Peyer's patch (tissue), 4 donors: ENCODE measurements at regions not wholly inside any gene's neighbourhood (a gene's known extent, or its start where the extent isn't known, plus 50 kb on each side); places are given as distances from the start of the nearest gene placed in this dataset.
"Not testable (repeated sequence)": the region's sequence is repeated elsewhere in the genome, so short reads cannot be mapped to it uniquely, and the experiment has no call there.

Experiments used
- DNase-seq, 3 donors: peaks; one replicate each; pipeline ENCODE4 v3.0.0-alpha.2; 2017 to 2019
- H3K27ac ChIP-seq, 4 donors: fragments of 200-600 bp; sonication (generic); one replicate each; pipeline ENCODE4 v1.5.1; 2016 to 2019
- H3K27me3 ChIP-seq, 2 donors: fragments of 200-600 bp; sonication (generic); one replicate each; pipeline ENCODE4 v1.5.1; 2019
- H3K36me3 ChIP-seq, 3 donors: fragments of 200-600 bp; sonication (generic); one replicate each; pipeline ENCODE4 v1.5.1; 2016 to 2019
- H3K4me1 ChIP-seq, 4 donors: fragments of 200-600 bp; sonication (generic); one replicate each; pipeline ENCODE4 v1.5.1; 2016 to 2019
- H3K4me3 ChIP-seq, 4 donors: fragments of 200-600 bp; sonication (generic); 1 replicate in 3 of 4; 2 replicates in 1 of 4; pipeline ENCODE4 v1.5.1; 2016 to 2019; ENCODE audit warnings: mild to moderate bottlenecking in 1 of 4
- H3K9me3 ChIP-seq, 4 donors: fragments of 200-600 bp; sonication (generic); one replicate each; pipeline ENCODE4 v1.5.1; 2016 to 2019; ENCODE audit warnings: mild to moderate bottlenecking in 1 of 4
- CTCF ChIP-seq, 6 experiments: fragments of 450-650 bp in 4 of 6; fragments of 200-600 bp in 2 of 6; sonication (generic) in 1 of 6; IDR thresholded peaks; one replicate each; pipeline ENCODE4 v1.5.1; 2017 to 2019; ENCODE audit warnings: antibody characterized with exemption in 6 of 6, mild to moderate bottlenecking in 3 of 6, moderate library complexity in 1 of 6
- POLR2A ChIP-seq, 2 donors: fragments of 450-650 bp; IDR thresholded peaks; one replicate each; pipeline ENCODE4 v1.5.1; 2017; ENCODE audit warnings: antibody characterized with exemption in 2 of 2, mild to moderate bottlenecking in 2 of 2, moderate library complexity in 2 of 2

GRCh38 chr13:38228322-38228721 lies 121.3 kb upstream of the UFM1 start:
- no peak for TF ChIP-seq POLR2A (IDR thresholded peaks at IDR 0.05)
- TF ChIP-seq CTCF (IDR thresholded peaks at IDR 0.05) = no peak
- H3K4me1 ChIP-seq = no peaks in the 10 kb centered on the region
- no peak for DNase-seq
- H3K36me3 ChIP-seq = no peaks in the 10 kb centered on the region
- H3K9me3 ChIP-seq = no peaks in the 10 kb centered on the region
- H3K27me3 ChIP-seq = no peaks in the 10 kb centered on the region
- H3K27ac ChIP-seq = no peak overlapping the region
- H3K4me3 ChIP-seq = no peak overlapping the region

- Histone ChIP-seq H3K4me1 (no peaks in the 10 kb centered on the region), H3K27me3 (no peaks in the 10 kb centered on the region), H3K27ac (no peak overlapping the region), H3K36me3 (no peaks in the 10 kb centered on the region), H3K4me3 (no peak overlapping the region), H3K9me3 (no peaks in the 10 kb centered on the region)
- DNase-seq = no peak
- TF ChIP-seq POLR2A (IDR thresholded peaks at IDR 0.05) (no peak), CTCF (IDR thresholded peaks at IDR 0.05) (no peak)
Measured at GRCh38 chr13:38226496-38226895, 123.2 kb upstream of the UFM1 start.

GRCh38 chr13:38223089-38223488 lies 126.6 kb upstream of the UFM1 start:
- H3K4me1 ChIP-seq = no peaks in the 10 kb centered on the region
- TF ChIP-seq POLR2A (IDR thresholded peaks at IDR 0.05) = no peak
- no peaks in the 10 kb centered on the region for H3K27me3 ChIP-seq
- H3K4me3 ChIP-seq = no peak overlapping the region
- no peaks in the 10 kb centered on the region for H3K36me3 ChIP-seq
- no peaks in the 10 kb centered on the region for H3K9me3 ChIP-seq
- no peak overlapping the region for H3K27ac ChIP-seq
- no peak for DNase-seq

GRCh38 chr13:38221120-38221519 lies 128.5 kb upstream of the UFM1 start:
- H3K4me3 ChIP-seq, H3K27me3 ChIP-seq, H3K27ac ChIP-seq, H3K36me3 ChIP-seq, H3K9me3 ChIP-seq, DNase-seq, H3K4me1 ChIP-seq: not testable (repeated sequence)

- Histone ChIP-seq H3K9me3 (no peaks in the 10 kb centered on the region), H3K27me3 (no peaks in the 10 kb centered on the region), H3K4me1 (no peaks in the 10 kb centered on the region), H3K36me3 (no peaks in the 10 kb centered on the region), H3K4me3 (no peak overlapping the region), H3K27ac (no peak overlapping the region)
- TF ChIP-seq POLR2A (IDR thresholded peaks at IDR 0.05) (no peak), CTCF (IDR thresholded peaks at IDR 0.05) (no peak)
- DNase-seq = no peak
Measured at GRCh38 chr13:38216181-38216580, 133.5 kb upstream of the UFM1 start.

- H3K36me3 ChIP-seq = no peaks in the 10 kb centered on the region
- no peak overlapping the region for H3K4me3 ChIP-seq
- H3K4me1 ChIP-seq = no peaks in the 10 kb centered on the region
- peaks cover 0 to 3% (median 0%) of the 10 kb centered on the region in 4 donors for H3K9me3 ChIP-seq
- no peaks in the 10 kb centered on the region for H3K27me3 ChIP-seq
- H3K27ac ChIP-seq = no peak overlapping the region
- TF ChIP-seq CTCF (IDR thresholded peaks at IDR 0.05) (no peak), POLR2A (IDR thresholded peaks at IDR 0.05) (no peak)
- DNase-seq = no peak
Measured at GRCh38 chr13:38213314-38213713, 136.3 kb upstream of the UFM1 start.

GRCh38 chr13:38210928-38211596 lies 138.6 kb upstream of the UFM1 start:
- H3K4me1 ChIP-seq = no peaks in the 10 kb centered on the region

More at GRCh38 chr13:38210928-38211596, 138.6 kb upstream of the UFM1 start:
- Histone ChIP-seq H3K9me3 (peaks cover 0 to 3% (median 0%) of the 10 kb centered on the region in 4 donors), H3K36me3 (no peaks in the 10 kb centered on the region), H3K27me3 (no peaks in the 10 kb centered on the region), H3K4me3 (no peak overlapping the region), H3K27ac (no peak overlapping the region)
- no peak for TF ChIP-seq CTCF (IDR thresholded peaks at IDR 0.05)
- TF ChIP-seq POLR2A (IDR thresholded peaks at IDR 0.05) = no peak
- DNase-seq = no peak
